BJ (cell line): ENCODE measurements at regions not wholly inside any gene's neighbourhood (a gene's known extent, or its start where the extent isn't known, plus 50 kb on each side); places are given as distances from the start of the nearest gene placed in this dataset.

ENCODE experiments used
- CTCF ChIA-PET: fragments of 350-600 bp; formaldehyde crosslinking; extraction: SDS; loops from one replicate; lab custom pipeline; 2021; ENCODE audit warnings: antibody characterized with exemption, inconsistent platforms; lab: Yijun Ruan, JAX
- POLR2A ChIA-PET: fragments of 300-600 bp; sonication (Branson Sonifier 250); formaldehyde crosslinking; extraction: SDS; loops from one replicate; lab custom pipeline; 2021; ENCODE audit warnings: antibody characterized with exemption; lab: Charles Lee
- DNase-seq: peaks from one replicate; pipeline ENCODE4 v3.0.0-alpha.2; 2011; ENCODE audit warnings: low read depth
- H3K27me3 ChIP-seq: 2 replicates; pipeline ENCODE4 v1.6.0; 2011; ENCODE audit warnings: low read length; ENCODE audit not compliant: control insufficient read depth, insufficient read depth
- H3K36me3 ChIP-seq: 2 replicates; pipeline ENCODE4 v1.5.1; 2011; ENCODE audit warnings: low read length; ENCODE audit not compliant: control insufficient read depth, insufficient read depth
- H3K4me3 ChIP-seq: 2 replicates; pipeline ENCODE4 v1.5.1; 2011; ENCODE audit warnings: low read depth, mild to moderate bottlenecking, control low read depth, low read length
- TF ChIP-seq, protein P1 (sequence below): IDR thresholded peaks from 2 replicates; pipeline ENCODE4 v1.5.1; 2011; ENCODE audit warnings: low read depth, mild to moderate bottlenecking, control low read depth, inconsistent platforms, low read length, moderate library complexity; ENCODE audit not compliant: insufficient read depth

DNA sequence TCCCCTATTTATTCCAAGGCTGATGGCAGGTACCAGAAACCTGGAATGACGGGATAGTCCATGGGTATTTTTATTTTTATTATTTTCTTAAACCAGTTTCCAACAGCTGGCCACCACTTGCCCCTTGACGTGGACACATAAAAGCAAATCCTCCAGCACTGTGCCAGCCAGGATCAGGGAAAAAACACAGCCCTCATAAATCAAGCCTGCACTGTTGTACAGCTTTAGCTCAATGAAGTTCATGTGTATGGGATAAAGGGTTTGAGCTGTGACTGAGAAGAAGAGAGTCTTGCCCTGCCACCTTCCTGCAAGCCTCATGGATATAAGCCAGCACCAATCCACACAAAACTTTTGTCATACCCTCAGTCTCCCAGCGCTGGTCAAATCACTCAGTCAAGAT lies 303.8 kb upstream of the SPAG17 start:
- ChIA-PET POLR2A (no interaction called here), CTCF (no interaction called here)
- TF ChIP-seq, protein P1, sequence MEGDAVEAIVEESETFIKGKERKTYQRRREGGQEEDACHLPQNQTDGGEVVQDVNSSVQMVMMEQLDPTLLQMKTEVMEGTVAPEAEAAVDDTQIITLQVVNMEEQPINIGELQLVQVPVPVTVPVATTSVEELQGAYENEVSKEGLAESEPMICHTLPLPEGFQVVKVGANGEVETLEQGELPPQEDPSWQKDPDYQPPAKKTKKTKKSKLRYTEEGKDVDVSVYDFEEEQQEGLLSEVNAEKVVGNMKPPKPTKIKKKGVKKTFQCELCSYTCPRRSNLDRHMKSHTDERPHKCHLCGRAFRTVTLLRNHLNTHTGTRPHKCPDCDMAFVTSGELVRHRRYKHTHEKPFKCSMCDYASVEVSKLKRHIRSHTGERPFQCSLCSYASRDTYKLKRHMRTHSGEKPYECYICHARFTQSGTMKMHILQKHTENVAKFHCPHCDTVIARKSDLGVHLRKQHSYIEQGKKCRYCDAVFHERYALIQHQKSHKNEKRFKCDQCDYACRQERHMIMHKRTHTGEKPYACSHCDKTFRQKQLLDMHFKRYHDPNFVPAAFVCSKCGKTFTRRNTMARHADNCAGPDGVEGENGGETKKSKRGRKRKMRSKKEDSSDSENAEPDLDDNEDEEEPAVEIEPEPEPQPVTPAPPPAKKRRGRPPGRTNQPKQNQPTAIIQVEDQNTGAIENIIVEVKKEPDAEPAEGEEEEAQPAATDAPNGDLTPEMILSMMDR = no peak
- no peaks in the 10 kb centered on the region for H3K36me3 ChIP-seq
- DNase-seq = no peak
- no peaks in the 10 kb centered on the region for H3K27me3 ChIP-seq
- H3K4me3 ChIP-seq = no peak overlapping the region

DNA sequence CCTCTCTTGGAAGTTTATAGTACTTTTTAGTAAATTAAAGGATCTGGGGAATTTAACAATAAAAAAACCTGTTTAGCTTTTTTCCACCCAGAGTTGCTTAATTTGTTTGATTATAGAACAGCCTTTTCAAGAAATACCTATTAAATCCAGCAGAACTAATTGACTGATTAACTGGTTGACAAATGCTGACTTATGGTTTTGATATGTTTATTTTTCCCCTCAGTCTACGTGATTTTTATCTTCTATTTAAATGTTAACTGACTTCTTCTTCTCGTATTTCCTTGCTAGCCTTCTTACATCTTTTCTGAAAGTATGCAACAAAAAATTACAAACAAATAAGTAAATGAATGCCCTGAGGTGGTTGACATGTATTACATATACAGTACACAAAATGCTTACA lies 302.9 kb upstream of the SPAG17 start:
- ChIA-PET CTCF (no interaction called here), POLR2A (no interaction called here)
- TF ChIP-seq, protein P1 = no peak
- H3K4me3 ChIP-seq = no peak overlapping the region
- H3K36me3 ChIP-seq = no peaks in the 10 kb centered on the region
- no peak for DNase-seq
- no peaks in the 10 kb centered on the region for H3K27me3 ChIP-seq

DNA sequence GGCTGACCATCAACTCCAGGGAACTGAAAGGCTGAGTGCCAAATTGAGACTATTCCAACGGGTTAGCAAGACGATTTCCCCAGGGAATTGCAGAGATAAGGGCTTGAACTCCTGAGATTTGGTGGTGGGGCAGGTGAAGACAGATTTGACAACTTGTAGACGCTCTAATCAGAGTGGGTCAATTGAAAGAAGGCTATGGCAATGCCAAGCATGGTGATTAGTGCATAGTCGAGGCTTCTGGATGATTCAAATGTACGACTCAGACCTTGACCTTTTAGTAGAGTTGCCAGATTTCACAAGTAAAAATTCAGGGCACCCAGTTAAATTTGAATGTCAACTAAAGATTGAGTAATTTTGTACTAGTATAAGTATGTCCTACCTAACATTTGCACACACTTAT lies 302.1 kb upstream of the SPAG17 start:
- Histone ChIP-seq H3K36me3 (no peaks in the 10 kb centered on the region), H3K27me3 (no peaks in the 10 kb centered on the region), H3K4me3 (no peak overlapping the region)
- CTCF ChIA-PET = no interaction called here
- POLR2A ChIA-PET = no interaction called here
- TF ChIP-seq, protein P1 = no peak
- no peak for DNase-seq

DNA sequence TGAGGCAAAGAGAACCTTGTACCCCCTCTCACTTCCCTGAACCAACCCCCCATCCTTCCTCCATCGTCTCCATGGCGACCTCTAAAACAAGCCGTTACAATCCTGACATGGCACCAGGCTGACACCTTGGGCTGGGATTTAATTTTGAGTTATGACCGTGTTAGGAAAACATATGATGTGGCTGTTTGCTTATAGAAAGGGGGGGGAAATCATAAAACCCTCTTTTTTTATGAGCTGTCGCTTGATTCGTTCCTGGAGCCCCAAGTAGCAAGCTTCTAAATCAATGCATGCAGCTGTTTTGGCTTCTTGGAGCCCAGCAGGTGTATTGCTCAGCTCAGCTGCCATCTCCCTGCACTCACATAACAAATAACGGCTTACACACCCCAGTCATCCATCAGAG lies 301.2 kb upstream of the SPAG17 start:
- H3K36me3 ChIP-seq = no peaks in the 10 kb centered on the region
- ChIA-PET CTCF (no interaction called here), POLR2A (no interaction called here)
- no peak overlapping the region for H3K4me3 ChIP-seq
- TF ChIP-seq, protein P1 = no peak
- DNase-seq = no peak
- H3K27me3 ChIP-seq = no peaks in the 10 kb centered on the region

DNA sequence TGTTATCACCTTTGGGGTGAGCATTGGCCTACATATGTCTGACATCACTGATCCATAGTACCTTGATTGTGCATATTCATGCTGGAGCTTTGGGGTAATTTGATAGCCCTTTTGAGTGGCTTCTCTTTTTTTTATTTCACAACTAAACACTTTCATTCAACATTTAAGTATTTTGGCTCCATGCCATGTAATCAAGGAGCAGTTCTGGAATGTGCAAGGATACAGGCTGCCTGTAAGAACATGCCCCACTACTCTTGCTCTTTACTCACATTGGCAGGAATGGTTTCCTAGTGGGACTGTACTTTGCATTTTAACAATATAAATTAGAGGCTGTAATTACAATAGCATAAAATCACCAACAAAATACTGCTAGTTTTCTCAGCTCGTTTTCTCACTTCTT lies 300.7 kb upstream of the SPAG17 start:
- TF ChIP-seq, protein P1 = no peak
- CTCF ChIA-PET = interaction anchor here (0.7 kb wide), 1 partner anchor 14 kb away, joined by 3 read pairs; no protein-coding TSS in a partner anchor
- POLR2A ChIA-PET = no interaction called here
- H3K36me3 ChIP-seq = no peaks in the 10 kb centered on the region
- DNase-seq = no peak
- H3K27me3 ChIP-seq = no peaks in the 10 kb centered on the region
- no peak overlapping the region for H3K4me3 ChIP-seq
